Mesodermal cell (in vitro differentiated cells): ENCODE measurements at regions not wholly inside any gene's neighbourhood (a gene's known extent, or its start where the extent isn't known, plus 50 kb on each side); places are given as distances from the start of the nearest gene placed in this dataset.

Source experiments
- H3K27ac ChIP-seq: 2 replicates; pipeline ENCODE4 v1.7.0; 2013; ENCODE audit warnings: mild to moderate bottlenecking, low read depth, low read length, moderate library complexity; ENCODE audit not compliant: severe bottlenecking
- H3K36me3 ChIP-seq: 2 replicates; pipeline ENCODE4 v1.7.1; 2013; ENCODE audit warnings: mild to moderate bottlenecking, low read length, moderate library complexity; ENCODE audit not compliant: control insufficient read depth, insufficient read depth
- H3K4me1 ChIP-seq: one replicate; pipeline ENCODE4 v1.7.1; 2013; ENCODE audit warnings: mild to moderate bottlenecking, low read length; ENCODE audit not compliant: insufficient read depth, control insufficient read depth, poor library complexity, severe bottlenecking
- H3K4me3 ChIP-seq: 2 replicates; pipeline ENCODE4 v1.7.0; 2013; ENCODE audit warnings: low read length, control low read depth, mild to moderate bottlenecking; ENCODE audit not compliant: insufficient read depth, poor library complexity, severe bottlenecking; ENCODE audit errors: extremely low read depth
- H3K9me3 ChIP-seq: 2 replicates; pipeline ENCODE4 v1.7.1; 2013; ENCODE audit warnings: mild to moderate bottlenecking, low read length, moderate library complexity; ENCODE audit not compliant: control insufficient read depth
- WGBS, 2 experiments: methylation state at CpG; one replicate each; pipeline ENCODE4 v1.1.5; 2013; ENCODE audit warnings: missing lambda C conversion rate in 2 of 2; ENCODE audit not compliant: insufficient coverage in 2 of 2; 5-methylcytosine and 5-hydroxymethylcytosine counted together

DNA sequence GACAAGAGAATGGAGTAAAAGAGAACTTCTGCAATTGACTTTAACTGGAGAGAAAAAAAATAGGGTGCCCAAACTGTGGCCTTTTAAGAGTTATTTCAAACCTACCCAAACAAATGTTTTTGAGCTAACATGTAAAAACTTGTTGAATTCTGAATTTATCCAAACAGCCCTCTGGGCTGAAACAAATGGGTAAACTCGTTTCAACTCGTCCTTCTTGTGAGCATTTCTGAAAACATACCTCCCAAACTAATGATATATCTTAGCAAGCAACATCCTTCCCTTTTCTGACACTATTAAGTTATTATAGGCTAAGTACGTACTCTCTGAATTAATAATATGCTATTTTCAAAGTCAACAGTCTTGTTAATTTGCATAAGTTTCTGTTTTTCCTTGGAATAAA is 793.0 kb upstream of the ACVR2A start:
- Histone ChIP-seq H3K4me3 (no peak overlapping the region), H3K9me3 (peaks cover 5% of the 10 kb centered on the region), H3K27ac (no peak overlapping the region), H3K4me1 (no peaks in the 10 kb centered on the region), H3K36me3 (no peaks in the 10 kb centered on the region)
- WGBS, 2 experiments: 80% methylated on average over 2 of the region's 3 CpGs; no CpG with 5 or more reads in 1 of the 2 experiments

DNA sequence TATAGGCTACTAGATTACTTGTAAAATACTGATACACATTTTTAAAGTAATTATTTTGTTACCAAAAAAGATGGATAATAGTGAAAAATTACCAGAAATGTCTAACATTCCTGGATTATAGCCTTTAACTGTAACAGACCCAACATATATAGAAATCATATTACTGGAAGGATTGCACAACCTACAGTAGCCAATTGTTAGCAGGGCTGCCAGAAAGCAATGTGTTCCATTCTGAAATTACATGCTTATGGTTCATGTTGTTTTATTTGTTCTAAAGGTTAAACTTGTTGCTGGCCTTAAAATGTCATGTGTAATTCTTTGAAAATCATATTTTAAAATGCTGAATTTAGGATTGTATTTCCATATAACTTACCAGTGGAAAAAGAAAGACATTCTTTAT is 793.6 kb upstream of the ACVR2A start:
- H3K4me3 ChIP-seq: no peak overlapping the region
- H3K4me1 ChIP-seq: no peaks in the 10 kb centered on the region
- no peaks in the 10 kb centered on the region for H3K36me3 ChIP-seq
- peaks cover 5% of the 10 kb centered on the region for H3K9me3 ChIP-seq
- no peak overlapping the region for H3K27ac ChIP-seq

DNA sequence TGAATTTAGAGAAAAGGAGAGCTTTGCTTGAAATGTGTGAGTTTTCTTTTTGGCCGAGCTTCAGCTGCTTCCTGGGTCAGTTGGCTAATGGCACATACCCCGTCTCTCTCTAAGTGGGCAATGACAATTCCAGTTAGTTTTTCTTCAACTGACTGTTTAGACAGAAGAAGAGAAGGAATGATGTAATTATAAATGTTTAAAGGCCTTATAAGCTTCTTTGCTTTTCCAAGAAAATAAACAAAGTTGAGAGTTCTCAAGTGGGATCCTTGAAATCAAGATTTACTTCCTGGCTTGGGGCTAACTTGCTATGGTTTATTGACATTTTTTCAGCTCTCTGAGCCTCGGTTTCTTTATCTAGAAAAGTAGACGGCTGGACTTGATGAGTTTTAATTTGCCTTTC is 794.9 kb upstream of the ACVR2A start:
- no peak overlapping the region for H3K4me3 ChIP-seq
- H3K27ac ChIP-seq: no peak overlapping the region
- no peaks in the 10 kb centered on the region for H3K36me3 ChIP-seq
- WGBS, 2 experiments: 60 to 94% methylated on average over 1 to 4 of the region's 4 CpGs
- no peaks in the 10 kb centered on the region for H3K4me1 ChIP-seq
- peaks cover 5% of the 10 kb centered on the region for H3K9me3 ChIP-seq

DNA sequence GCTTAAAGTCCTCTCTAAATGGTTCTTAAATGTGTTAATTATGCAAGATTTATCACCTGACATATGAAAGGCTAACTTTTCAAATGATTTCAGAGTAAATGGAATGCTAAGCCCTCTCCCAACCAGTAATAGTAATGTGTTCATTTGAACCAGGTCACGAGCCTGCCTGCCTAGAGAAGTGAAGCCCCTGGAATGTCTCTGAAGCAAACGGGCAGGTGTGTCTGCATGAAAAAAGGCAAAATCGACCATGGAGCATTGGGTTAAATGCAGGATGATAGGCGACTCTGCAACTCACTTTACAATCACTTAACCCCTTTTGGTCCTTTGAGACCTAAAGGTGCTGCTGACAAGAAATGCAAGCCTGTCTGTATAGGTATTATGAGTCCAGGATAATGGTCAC is 798.4 kb upstream of the ACVR2A start:
- H3K9me3 ChIP-seq: no peaks in the 10 kb centered on the region
- H3K36me3 ChIP-seq: no peaks in the 10 kb centered on the region
- H3K4me3 ChIP-seq: no peak overlapping the region
- WGBS, 2 experiments: 71 to 75% methylated on average over 1 to 2 of the region's 4 CpGs
- H3K27ac ChIP-seq: no peak overlapping the region
- no peaks in the 10 kb centered on the region for H3K4me1 ChIP-seq

DNA sequence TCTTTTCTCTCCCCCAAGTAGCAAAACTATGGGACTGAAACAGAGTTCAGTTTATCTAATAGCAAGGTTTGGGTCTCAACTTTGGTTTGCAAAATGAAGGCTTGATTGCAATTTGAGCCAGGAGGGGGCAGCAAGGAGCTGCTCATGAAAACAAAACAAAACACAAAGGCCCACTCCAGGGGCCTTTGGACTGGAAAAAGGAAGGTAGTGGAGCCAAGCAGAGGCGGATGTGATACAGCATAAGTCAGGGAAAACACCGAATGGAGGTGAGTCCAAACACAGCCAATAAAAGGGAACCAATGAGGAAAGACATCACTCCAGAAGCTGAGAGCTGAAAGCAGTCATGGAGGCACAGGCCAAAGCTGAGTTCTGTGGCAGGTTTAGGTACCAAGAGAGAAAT is 799.7 kb upstream of the ACVR2A start:
- H3K36me3 ChIP-seq: no peaks in the 10 kb centered on the region
- H3K9me3 ChIP-seq: no peaks in the 10 kb centered on the region

DNA sequence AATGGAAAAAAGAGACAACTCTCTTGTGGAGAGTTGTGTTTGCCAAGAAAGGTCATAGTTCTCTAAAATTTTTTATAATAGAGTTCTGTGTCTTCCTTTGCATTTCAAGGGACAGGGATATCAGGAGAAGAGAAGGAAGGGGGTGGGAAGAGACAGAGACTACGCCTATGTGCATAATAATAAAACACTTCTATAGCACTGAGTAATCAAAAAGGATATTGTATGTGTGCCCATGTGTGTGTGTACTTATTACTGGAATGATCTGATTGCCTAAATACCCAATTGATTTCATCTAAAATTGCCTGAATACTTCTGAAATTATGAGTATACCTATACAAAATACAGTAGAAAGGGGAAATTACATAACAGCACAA is 803.7 kb upstream of the ACVR2A start:
- WGBS, 2 experiments: no CpG with 5 or more reads among the region's 1 CpG
- Histone ChIP-seq H3K4me3 (no peak overlapping the region), H3K27ac (no peak overlapping the region), H3K36me3 (no peaks in the 10 kb centered on the region), H3K9me3 (no peaks in the 10 kb centered on the region), H3K4me1 (no peaks in the 10 kb centered on the region)

More for the DNA sequence above, 799.7 kb upstream of the ACVR2A start:
- Histone ChIP-seq H3K27ac (no peak overlapping the region), H3K4me1 (no peaks in the 10 kb centered on the region), H3K4me3 (no peak overlapping the region)
- WGBS, 2 experiments: 49 to 53% methylated on average over 2 of the region's 2 CpGs

DNA sequence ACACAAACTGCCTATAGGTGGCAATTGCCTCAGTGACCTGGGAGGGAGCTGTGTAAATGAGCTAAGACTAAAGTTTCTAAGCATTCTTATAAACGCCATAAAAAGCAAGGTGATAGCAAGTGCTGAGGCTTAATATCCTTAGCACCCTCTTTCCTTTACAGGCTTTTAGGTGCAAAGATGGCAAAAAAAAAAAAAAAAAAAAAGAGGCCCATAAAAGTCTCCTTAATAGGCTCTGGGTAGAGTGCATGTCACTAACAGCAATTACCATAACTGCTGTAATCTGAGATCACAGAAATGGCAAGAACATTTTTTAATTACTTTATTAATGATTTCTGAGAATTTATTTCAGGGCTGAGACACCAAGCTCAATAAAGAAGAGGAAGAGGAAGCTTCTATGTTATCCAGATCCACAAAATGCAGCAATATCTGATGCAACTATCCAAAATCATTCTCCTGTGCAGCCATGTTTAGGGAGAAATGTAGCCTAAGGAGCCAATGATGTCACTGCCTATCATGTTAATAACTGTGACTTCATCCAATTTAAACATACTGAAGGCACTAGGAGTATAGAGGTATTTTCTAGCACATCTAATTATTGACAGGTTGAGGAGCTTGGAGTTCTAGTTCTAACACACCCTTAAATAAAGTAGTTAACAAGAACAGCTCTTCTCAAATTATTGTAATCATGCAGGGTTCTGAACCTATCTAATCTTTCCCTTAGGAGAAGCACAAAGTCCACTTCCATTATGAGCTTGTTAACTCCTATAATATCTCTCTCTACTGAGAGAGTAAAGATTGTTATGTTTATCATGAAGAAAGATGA is 804.3 kb upstream of the ACVR2A start:
- Histone ChIP-seq H3K36me3 (no peaks in the 10 kb centered on the region), H3K27ac (no peak overlapping the region), H3K9me3 (no peaks in the 10 kb centered on the region), H3K4me1 (no peaks in the 10 kb centered on the region), H3K4me3 (no peak overlapping the region)
- no CpG with 5 or more reads among the region's 1 CpG for WGBS, 2 experiments

DNA sequence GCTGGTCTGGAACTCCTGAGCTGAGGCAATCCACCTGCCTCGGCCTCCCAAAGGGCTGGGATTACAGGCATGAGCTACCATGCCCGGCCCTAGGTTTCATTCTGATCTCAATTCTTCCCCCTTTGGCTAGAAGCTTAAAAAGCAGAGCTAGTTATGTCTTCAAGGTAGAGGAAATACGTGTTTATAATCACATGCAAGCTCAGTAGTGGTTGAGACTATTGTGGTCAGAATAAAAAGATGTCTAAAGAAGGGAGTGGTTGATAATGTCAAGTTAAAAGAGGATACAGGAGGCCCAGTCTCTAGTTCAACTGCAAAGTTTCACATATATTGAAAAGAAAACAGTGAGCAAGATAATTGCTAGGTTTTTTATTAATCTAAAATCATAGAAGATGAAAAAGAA is 807.8 kb upstream of the ACVR2A start:
- Histone ChIP-seq H3K4me1 (no peaks in the 10 kb centered on the region), H3K36me3 (no peaks in the 10 kb centered on the region), H3K27ac (no peak overlapping the region), H3K4me3 (no peak overlapping the region), H3K9me3 (no peaks in the 10 kb centered on the region)
- WGBS, 2 experiments: 90% methylated on average over 2 of the region's 3 CpGs; no CpG with 5 or more reads in 1 of the 2 experiments

DNA sequence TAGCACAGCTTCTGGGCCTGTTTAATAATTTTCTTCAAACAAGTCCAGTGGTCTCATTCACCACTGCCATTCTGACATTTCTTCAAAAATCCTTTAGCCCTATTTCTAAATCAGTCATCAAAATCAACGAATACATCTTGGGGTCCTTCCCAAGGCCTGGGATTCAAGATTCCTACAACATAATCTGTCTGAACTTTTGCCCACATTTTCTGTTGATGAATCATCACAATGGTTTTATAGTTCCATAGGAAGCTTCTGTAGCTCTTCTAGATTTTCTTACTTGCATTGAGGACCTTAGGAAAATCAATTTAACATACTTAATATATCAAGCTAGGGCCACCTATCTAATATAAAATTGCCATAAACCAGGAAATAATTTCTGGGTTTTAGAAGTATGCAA is 811.8 kb upstream of the ACVR2A start:
- 100% methylated on average over 1 of the region's 1 CpG for WGBS, 2 experiments

DNA sequence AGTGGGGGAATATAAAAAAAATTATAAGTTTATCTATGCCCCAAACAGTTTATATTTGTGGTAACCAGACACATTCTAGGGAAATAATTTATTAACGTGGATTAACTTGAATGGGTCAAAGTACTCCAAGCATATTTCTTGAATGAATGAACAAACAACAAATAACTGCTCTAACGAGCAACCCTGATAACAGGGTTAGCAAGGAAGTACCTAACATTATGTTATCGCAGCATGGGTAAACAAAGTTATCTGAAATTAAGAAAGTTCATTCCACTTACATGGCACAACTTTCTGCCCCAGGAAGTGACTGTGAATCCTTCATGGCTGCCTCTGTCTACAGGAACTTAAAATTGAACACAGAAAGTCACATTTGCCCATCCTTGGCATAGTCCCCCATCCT is 812.9 kb upstream of the ACVR2A start:
- no peaks in the 10 kb centered on the region for H3K4me1 ChIP-seq
- WGBS, 2 experiments: 88 to 90% methylated on average over 2 of the region's 3 CpGs
- no peak overlapping the region for H3K4me3 ChIP-seq
- H3K9me3 ChIP-seq: no peaks in the 10 kb centered on the region
- H3K27ac ChIP-seq: no peak overlapping the region
- H3K36me3 ChIP-seq: no peaks in the 10 kb centered on the region

More for the DNA sequence above, 811.8 kb upstream of the ACVR2A start:
- Histone ChIP-seq H3K36me3 (no peaks in the 10 kb centered on the region), H3K4me1 (no peaks in the 10 kb centered on the region), H3K4me3 (no peak overlapping the region), H3K9me3 (no peaks in the 10 kb centered on the region), H3K27ac (no peak overlapping the region)

DNA sequence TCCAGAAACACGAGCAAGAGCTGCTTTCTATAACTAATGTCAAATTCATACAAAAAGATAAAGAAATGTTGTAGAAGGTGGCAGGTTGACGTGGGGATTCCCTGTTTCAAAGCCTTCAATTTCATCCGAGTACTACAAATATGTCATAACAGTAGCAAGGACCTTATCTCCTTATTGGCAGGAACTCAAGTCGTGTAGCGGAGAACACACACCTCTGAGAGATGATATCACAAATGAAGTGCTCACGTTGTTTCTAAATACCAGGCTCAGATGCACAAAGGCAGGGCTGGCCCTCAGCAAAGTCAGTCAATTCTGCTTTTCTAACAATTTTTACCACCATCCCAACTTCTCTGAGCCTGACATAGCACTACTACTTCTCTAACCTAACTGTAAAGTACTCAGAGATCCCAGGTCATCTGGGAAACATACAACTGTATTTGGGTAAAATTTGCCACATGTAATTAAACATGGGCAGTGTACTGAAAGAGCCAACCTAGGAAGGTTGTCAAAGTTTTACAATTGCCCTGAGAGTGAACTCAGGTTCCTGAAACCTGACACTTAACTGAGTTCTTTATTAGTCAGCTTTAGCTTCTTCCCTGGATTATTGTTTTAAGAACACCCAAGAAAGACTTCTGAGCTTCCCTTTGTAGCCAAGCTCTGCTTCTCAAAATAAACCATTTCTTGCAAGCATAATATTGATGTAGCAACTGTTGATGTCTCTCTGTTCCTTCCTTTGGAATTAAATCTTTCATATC is 813.7 kb upstream of the ACVR2A start:
- no peaks in the 10 kb centered on the region for H3K36me3 ChIP-seq
- no peaks in the 10 kb centered on the region for H3K9me3 ChIP-seq
- WGBS, 2 experiments: 75 to 100% methylated on average over 2 to 3 of the region's 6 CpGs
- H3K27ac ChIP-seq: no peak overlapping the region
- no peak overlapping the region for H3K4me3 ChIP-seq
- H3K4me1 ChIP-seq: no peaks in the 10 kb centered on the region
